Kidney (tissue), 13 donors: ENCODE measurements at regions not wholly inside any gene's neighbourhood (a gene's known extent, or its start where the extent isn't known, plus 50 kb on each side); places are given as distances from the start of the nearest gene placed in this dataset.

ENCODE experiments used
- DNase-seq, 5 donors: peaks; one replicate each; pipeline ENCODE4 v3.0.0-alpha.2; 2013 to 2020
- FAIRE-seq: peaks from 2 replicates; lab custom pipeline; 2012; peaks lifted over from hg19 to GRCh38; lab: Jason Lieb, UNC
- H3K27ac ChIP-seq, 2 donors: one replicate each; pipeline ENCODE4 v1.7.0; 2013; ENCODE audit warnings: low read depth in 2 of 2, low read length in 2 of 2, inconsistent platforms in 1 of 2
- H3K27me3 ChIP-seq: one replicate; pipeline ENCODE4 v1.7.1; 2013; ENCODE audit warnings: low read length, inconsistent platforms; ENCODE audit not compliant: control insufficient read depth, insufficient read depth
- H3K36me3 ChIP-seq, 3 donors: one replicate each; pipeline versions ENCODE4 v1.7.0 to v1.7.1; 2013; ENCODE audit warnings: low read length in 3 of 3, control low read depth in 1 of 3, inconsistent platforms in 1 of 3; ENCODE audit not compliant: insufficient read depth in 3 of 3, control insufficient read depth in 2 of 3
- H3K4me1 ChIP-seq, 3 donors: one replicate each; pipeline versions ENCODE4 v1.7.0 to v1.7.1; 2013; ENCODE audit warnings: low read length in 3 of 3, inconsistent platforms in 1 of 3, low read depth in 1 of 3; ENCODE audit not compliant: control insufficient read depth in 2 of 3, insufficient read depth in 2 of 3
- H3K4me3 ChIP-seq, 3 donors: one replicate each; pipeline versions ENCODE4 v1.7.0 to v1.8.1; 2013; ENCODE audit warnings: low read length in 3 of 3, control low read depth in 1 of 3, inconsistent platforms in 1 of 3
- H3K9ac ChIP-seq, 3 donors: one replicate each; pipeline versions ENCODE4 v1.7.0 to v1.7.1; 2013; ENCODE audit warnings: low read length in 3 of 3, control low read depth in 1 of 3, inconsistent platforms in 1 of 3
- H3K9me3 ChIP-seq, 3 donors: one replicate each; pipeline versions ENCODE4 v1.7.0 to v1.7.1; 2013; ENCODE audit warnings: low read length in 3 of 3, control low read depth in 1 of 3, inconsistent platforms in 1 of 3; ENCODE audit not compliant: control insufficient read depth in 2 of 3, insufficient read depth in 1 of 3
- CTCF ChIP-seq: IDR thresholded peaks from 3 replicates; pipeline ENCODE4 v1.5.1; 2012; ENCODE audit warnings: mild to moderate bottlenecking, moderate library complexity, borderline replicate concordance; ENCODE audit not compliant: insufficient read depth; ENCODE audit errors: extremely low read depth
- intact Hi-C: fragments of 100-400 bp; cut with DNase I; formaldehyde crosslinking; loops from one replicate; pipeline ENCODE4 v1.11.1; 2022
- donor health status: control.
- donor health status: control.
- donor health status: control.
- donor health status: control.
- donor health status: control.
- donor health status: DM: yes; HTN: yes; CAD: no.
- donor health status: Normal renal cell carcinoma (clear cell type).

DNA sequence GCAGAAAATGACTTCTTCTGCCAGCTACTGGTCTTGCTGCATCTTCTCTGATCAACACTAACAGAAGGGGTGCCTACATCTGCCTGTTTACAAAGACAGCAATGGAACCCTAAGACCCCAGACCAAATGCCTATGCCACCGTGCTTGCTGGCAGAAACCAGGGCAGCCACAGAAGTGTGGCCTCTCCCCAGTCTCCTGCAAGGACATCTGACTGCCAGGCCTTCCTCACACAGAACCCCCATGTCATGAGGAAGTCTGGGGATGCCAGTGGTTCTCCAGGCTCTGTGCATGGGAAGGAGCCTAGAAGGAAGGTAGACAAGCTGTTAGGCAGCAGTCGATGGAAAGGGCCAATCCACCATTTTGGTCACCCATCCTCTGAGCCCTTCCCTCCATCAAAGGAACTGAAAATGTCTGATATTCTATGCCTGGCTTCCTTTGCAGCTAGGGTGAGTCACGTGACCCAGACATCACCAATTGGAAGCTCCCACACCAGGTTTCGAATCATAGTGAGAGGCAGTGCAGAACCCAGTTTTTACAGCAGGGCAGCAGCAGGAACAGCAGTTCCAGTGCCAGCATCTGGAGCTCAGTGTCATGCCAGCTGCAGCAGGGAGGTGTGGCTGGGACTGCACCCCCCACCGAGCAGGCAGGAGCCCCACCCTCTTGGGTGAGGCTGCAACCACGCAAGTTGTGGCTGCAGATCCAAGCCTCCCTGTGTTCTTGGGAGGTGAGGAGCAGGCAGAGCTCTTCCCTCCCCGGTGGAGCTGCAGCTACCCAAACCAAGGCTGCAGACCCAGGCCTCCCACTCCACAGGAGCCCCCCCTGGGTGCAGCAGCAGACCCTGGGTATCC lies 123.4 kb downstream of the OLFM1 start:
- DNase-seq, result peak in 2 of 5 donors; percentile 10 to 15
- Histone ChIP-seq H3K9ac (no peak overlapping the region), H3K4me1 (no peaks in the 10 kb centered on the region), H3K9me3 (peaks cover 0 to 4% (median 0%) of the 10 kb centered on the region in 3 donors), H3K27me3 (no peaks in the 10 kb centered on the region), H3K4me3 (no peak overlapping the region), H3K36me3 (no peaks in the 10 kb centered on the region), H3K27ac (no peak overlapping the region)
- no peak for TF ChIP-seq CTCF
- FAIRE-seq, result no peak
- intact Hi-C loops, result no loop called here

DNA sequence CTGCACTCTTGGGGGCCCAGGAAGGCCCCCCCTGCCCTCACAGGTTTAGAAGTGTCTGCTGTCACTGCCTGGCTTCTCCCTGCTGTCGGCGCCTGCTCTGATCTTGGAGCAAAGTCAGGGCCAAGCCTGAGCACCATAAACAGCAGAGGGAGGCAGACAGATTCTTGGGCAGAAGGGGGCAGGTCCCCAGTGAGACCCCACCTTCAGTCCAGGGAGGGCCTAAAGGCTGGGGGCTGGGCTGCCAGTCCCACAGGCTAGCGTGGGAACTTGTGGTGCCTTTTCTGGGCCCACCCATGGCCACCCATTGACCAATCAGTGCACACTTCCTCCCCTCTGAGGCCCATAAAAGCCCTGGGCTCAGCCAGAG lies 124.0 kb downstream of the OLFM1 start:
- no peak for FAIRE-seq
- H3K36me3 ChIP-seq, result no peaks in the 10 kb centered on the region
- H3K9ac ChIP-seq, result no peak overlapping the region
- H3K4me3 ChIP-seq, result no peak overlapping the region
- peak in 2 of 5 donors; percentile 12 to 32 for DNase-seq
- intact Hi-C loops, result no loop called here
- no peak for TF ChIP-seq CTCF
- H3K27ac ChIP-seq, result no peak overlapping the region
- no peaks in the 10 kb centered on the region for H3K4me1 ChIP-seq
- no peaks in the 10 kb centered on the region for H3K27me3 ChIP-seq
- H3K9me3 ChIP-seq, result peaks cover 0 to 4% (median 0%) of the 10 kb centered on the region in 3 donors

- H3K4me3 ChIP-seq, result no peak overlapping the region
- no peak overlapping the region for H3K27ac ChIP-seq
- DNase-seq, result peak in 2 of 5 donors; percentile 26 to 65
- TF ChIP-seq CTCF, result no peak
- intact Hi-C loops, result no loop called here
- no peaks in the 10 kb centered on the region for H3K36me3 ChIP-seq
- H3K9ac ChIP-seq, result no peak overlapping the region
- peaks cover 0 to 4% (median 0%) of the 10 kb centered on the region in 3 donors for H3K9me3 ChIP-seq
- no peak for FAIRE-seq
- no peaks in the 10 kb centered on the region for H3K4me1 ChIP-seq
- no peaks in the 10 kb centered on the region for H3K27me3 ChIP-seq
Measured at GRCh38 chr9:135212961-135213360, 125.5 kb downstream of the OLFM1 start.
